HEK293T (cell line): ENCODE measurements at regions not wholly inside any gene's neighbourhood (a gene's known extent, or its start where the extent isn't known, plus 50 kb on each side); places are given as distances from the start of the nearest gene placed in this dataset.

Source experiments
- CTCF ChIA-PET: fragments of 350-600 bp; formaldehyde crosslinking; extraction: SDS; loops from one replicate; lab custom pipeline; 2021; ENCODE audit warnings: antibody characterized with exemption, inconsistent platforms; lab: Yijun Ruan, JAX
- POLR2A ChIA-PET: fragments of 350-600 bp; formaldehyde crosslinking; extraction: SDS; loops from one replicate; lab custom pipeline; 2020; ENCODE audit warnings: antibody characterized with exemption, inconsistent platforms; lab: Yijun Ruan, JAX
- DNase-seq: peaks from one replicate; pipeline ENCODE4 v3.0.0; 2012; ENCODE audit warnings: mixed read lengths; ENCODE audit errors: extremely low spot score
- ARNT ChIP-seq: fragments of 450-650 bp; IDR thresholded peaks from 2 replicates; pipeline ENCODE4 v1.6.1; 2017; ENCODE audit warnings: mild to moderate bottlenecking
- BHLHE40 ChIP-seq: fragments of 450-650 bp; IDR thresholded peaks from 2 replicates; pipeline ENCODE4 v1.6.1; 2016; ENCODE audit warnings: mild to moderate bottlenecking, moderate library complexity, borderline replicate concordance
- CTBP1 ChIP-seq: fragments of 450-650 bp; IDR thresholded peaks from 2 replicates; pipeline ENCODE4 v1.6.1; 2016; ENCODE audit warnings: borderline replicate concordance
- ELF4 ChIP-seq: fragments of 450-650 bp; IDR thresholded peaks from 2 replicates; pipeline ENCODE4 v1.6.1; 2017; ENCODE audit warnings: antibody characterized with exemption
- FOXA1 ChIP-seq: fragments of 450-650 bp; IDR thresholded peaks from 2 replicates; pipeline ENCODE4 v1.6.1; 2016; ENCODE audit warnings: mild to moderate bottlenecking
- FOXK2 ChIP-seq: fragments of 450-650 bp; IDR thresholded peaks from 2 replicates; pipeline ENCODE4 v1.6.1; 2016; ENCODE audit warnings: mild to moderate bottlenecking
- FOXM1 ChIP-seq: fragments of 450-650 bp; IDR thresholded peaks from 2 replicates; pipeline ENCODE4 v1.6.1; 2017; ENCODE audit warnings: mild to moderate bottlenecking, borderline replicate concordance
- HDGF ChIP-seq: fragments of 450-650 bp; IDR thresholded peaks from 2 replicates; pipeline ENCODE4 v1.6.1; 2017; ENCODE audit warnings: antibody characterized with exemption, borderline replicate concordance
- L3MBTL2 ChIP-seq: fragments of 450-650 bp; conservative IDR thresholded peaks from 2 replicates; pipeline ENCODE4 v1.6.1; 2016; ENCODE audit warnings: mild to moderate bottlenecking
- LEF1 ChIP-seq: fragments of 450-650 bp; IDR thresholded peaks from 2 replicates; pipeline ENCODE4 v1.6.1; 2017; ENCODE audit warnings: mild to moderate bottlenecking, borderline replicate concordance
- NFRKB ChIP-seq: fragments of 450-650 bp; IDR thresholded peaks from 2 replicates; pipeline ENCODE4 v1.6.1; 2016; ENCODE audit warnings: mild to moderate bottlenecking, moderate library complexity
- SP1 ChIP-seq: fragments of 450-650 bp; IDR thresholded peaks from 2 replicates; pipeline ENCODE4 v1.6.1; 2017
- SUZ12 ChIP-seq: fragments of 450-650 bp; IDR thresholded peaks from 2 replicates; pipeline ENCODE4 v1.6.1; 2016; ENCODE audit warnings: mild to moderate bottlenecking
- TARDBP ChIP-seq: fragments of 450-650 bp; IDR thresholded peaks from 2 replicates; pipeline ENCODE4 v1.6.1; 2016
- ZNF384 ChIP-seq: fragments of 450-650 bp; IDR thresholded peaks from 2 replicates; pipeline ENCODE4 v1.6.1; 2016
- TF ChIP-seq, protein P1 (sequence below): fragments of 450-650 bp; IDR thresholded peaks from 2 replicates; pipeline ENCODE4 v1.6.1; 2016

DNA sequence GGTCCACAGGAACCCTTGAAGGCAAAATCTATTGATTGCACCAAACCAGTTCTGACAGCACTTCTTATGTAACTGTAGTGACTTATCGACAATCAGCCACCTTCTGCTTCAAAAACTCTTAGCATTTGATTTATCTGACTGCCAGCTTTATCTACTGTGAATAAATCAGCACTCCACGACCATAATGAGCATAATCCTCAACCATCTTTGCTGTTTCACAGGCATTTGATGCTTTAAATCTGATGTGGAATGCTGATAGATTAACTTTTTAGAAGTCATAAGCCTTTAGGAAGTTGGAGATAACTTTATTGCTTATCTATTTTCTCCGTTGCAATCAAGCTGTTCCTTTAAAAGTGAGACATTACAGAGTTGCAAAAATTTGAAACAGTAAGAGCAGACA, 101.5 kb upstream of the PTCHD4 start:
- CTCF ChIA-PET, result no interaction called here

DNA sequence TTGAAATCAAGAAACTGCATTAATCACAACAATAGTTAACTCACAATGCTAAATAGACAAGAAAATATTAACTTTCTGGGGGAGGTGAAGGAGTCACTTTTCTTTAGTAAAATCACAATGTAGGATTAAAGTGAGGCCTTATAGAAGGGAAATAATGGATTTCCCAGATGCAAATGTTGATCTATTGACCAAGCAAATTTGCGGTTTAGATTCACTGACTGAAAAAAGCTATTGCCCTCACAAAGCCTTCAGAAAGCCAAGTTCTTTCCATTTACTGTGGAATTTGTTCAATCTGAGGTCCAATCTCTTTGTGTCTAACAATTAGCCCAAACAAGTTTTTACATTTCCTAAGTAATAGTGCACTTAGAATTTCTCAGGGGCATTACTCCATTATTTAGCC, 95.1 kb upstream of the PTCHD4 start:
- ChIA-PET POLR2A (no interaction called here), CTCF (no interaction called here)
- no peak for DNase-seq
- TF ChIP-seq TARDBP (no peak), FOXM1 (no peak), LEF1 (no peak), NFRKB (no peak), SP1 (no peak), FOXA1 (no peak), ARNT (no peak), BHLHE40 (no peak), L3MBTL2 (no peak), SUZ12 (no peak)
- TF ChIP-seq, protein P1, sequence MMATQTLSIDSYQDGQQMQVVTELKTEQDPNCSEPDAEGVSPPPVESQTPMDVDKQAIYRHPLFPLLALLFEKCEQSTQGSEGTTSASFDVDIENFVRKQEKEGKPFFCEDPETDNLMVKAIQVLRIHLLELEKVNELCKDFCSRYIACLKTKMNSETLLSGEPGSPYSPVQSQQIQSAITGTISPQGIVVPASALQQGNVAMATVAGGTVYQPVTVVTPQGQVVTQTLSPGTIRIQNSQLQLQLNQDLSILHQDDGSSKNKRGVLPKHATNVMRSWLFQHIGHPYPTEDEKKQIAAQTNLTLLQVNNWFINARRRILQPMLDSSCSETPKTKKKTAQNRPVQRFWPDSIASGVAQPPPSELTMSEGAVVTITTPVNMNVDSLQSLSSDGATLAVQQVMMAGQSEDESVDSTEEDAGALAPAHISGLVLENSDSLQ, result no peak

More for the DNA sequence above, 101.5 kb upstream of the PTCHD4 start:
- no peak for DNase-seq
- POLR2A ChIA-PET, result no interaction called here
- TF ChIP-seq FOXA1 (no peak), FOXM1 (no peak), CTBP1 (no peak)
- TF ChIP-seq, protein P1, result no peak

DNA sequence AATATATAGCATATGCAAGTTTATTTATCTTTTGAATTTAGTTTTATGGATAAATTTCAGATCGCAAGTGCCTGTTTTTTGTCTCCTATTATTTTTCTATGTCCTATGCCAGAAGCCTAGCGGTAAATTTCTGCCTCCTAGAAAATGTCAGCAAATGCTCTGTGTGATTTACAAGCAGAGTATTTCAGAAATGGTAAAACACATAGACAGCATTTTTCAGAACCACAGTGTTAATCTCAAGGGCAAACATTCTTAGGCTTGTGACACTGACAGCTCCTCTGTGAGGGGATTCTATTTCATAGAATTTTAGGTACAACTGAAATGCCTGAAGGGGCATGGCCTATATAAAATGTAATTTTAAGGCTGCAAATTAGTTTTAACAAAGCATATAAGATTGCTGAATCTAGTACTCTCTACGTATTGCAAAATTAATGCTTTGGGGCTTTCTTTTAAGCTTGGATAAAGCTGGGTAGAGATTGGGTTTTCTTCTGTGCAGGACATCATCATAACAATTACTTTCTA, 89.9 kb upstream of the PTCHD4 start:
- ChIA-PET CTCF (no interaction called here), POLR2A (no interaction called here)
- no peak for TF ChIP-seq ELF4
- TF ChIP-seq ARNT, result no peak
- TF ChIP-seq ZNF384, result no peak
- no peak for TF ChIP-seq HDGF
- no peak for TF ChIP-seq FOXA1
- TF ChIP-seq L3MBTL2, result no peak
- TF ChIP-seq NFRKB, result no peak
- TF ChIP-seq, protein P1, result no peak
- no peak for TF ChIP-seq BHLHE40
- no peak for TF ChIP-seq SP1
- no peak for TF ChIP-seq LEF1
- TF ChIP-seq TARDBP, result no peak
- no peak for TF ChIP-seq CTBP1
- TF ChIP-seq SUZ12, result no peak
- TF ChIP-seq FOXK2, result no peak
- no peak for TF ChIP-seq FOXM1
- DNase-seq, result no peak

DNA sequence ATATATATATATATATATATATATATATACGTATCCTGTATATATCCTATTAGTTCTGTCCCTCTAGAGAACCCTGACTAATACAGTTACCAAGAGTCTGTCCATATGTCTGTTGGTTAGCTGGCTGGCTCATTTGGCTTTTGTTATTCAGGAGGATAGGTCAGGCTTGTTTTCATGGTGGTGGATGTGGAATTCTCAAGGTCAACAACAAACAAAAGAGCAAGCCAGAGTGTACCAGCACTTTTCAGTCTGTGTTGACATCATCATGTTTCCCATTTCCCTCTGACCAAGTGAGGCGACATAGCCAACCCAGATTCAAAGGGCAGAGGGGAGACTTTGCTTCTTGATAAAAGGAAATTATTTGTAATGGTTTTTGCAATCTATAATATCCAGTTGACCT, 88.5 kb upstream of the PTCHD4 start:
- ChIA-PET CTCF (no interaction called here), POLR2A (no interaction called here)
- DNase-seq, result no peak
- TF ChIP-seq, protein P1, result no peak
- no peak for TF ChIP-seq SUZ12
- TF ChIP-seq ARNT, result no peak
- TF ChIP-seq ZNF384, result no peak
- TF ChIP-seq NFRKB, result no peak
- TF ChIP-seq TARDBP, result no peak

DNA sequence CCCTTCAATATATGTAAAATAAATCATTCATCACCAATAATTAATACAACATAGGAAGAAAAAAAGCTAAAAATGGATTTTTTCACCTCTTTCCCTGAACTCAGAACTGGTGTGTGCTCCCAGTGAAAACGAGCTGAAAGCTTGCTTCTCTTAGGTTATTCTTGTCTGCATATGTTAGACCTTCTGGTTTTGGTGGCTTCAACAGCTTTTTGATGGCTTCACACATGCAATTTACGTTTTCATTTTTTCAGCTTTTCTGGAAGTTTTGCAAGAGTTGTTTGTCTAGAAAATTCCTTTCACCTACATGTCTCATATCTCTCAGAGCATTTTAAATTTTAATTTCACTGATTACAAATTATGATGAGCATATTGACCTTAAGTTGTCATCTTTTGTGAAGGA, 86.9 kb upstream of the PTCHD4 start:
- no peak for DNase-seq
- ChIA-PET POLR2A (no interaction called here), CTCF (interaction anchor here (0.6 kb wide), 1 partner anchor 1305 kb away, joined by 3 read pairs; no protein-coding TSS in a partner anchor)
- no peak for TF ChIP-seq BHLHE40
- no peak for TF ChIP-seq ZNF384
- no peak for TF ChIP-seq L3MBTL2
- TF ChIP-seq FOXK2, result no peak
- TF ChIP-seq LEF1, result no peak
- TF ChIP-seq ELF4, result no peak
- no peak for TF ChIP-seq HDGF
- no peak for TF ChIP-seq SP1
- TF ChIP-seq, protein P1, result no peak
- no peak for TF ChIP-seq FOXM1
- TF ChIP-seq ARNT, result no peak
